HUES64 (cell line): ENCODE measurements at regions not wholly inside any gene's neighbourhood (a gene's known extent, or its start where the extent isn't known, plus 50 kb on each side); places are given as distances from the start of the nearest gene placed in this dataset.
"Not testable (repeated sequence)": the region's sequence is repeated elsewhere in the genome, so short reads cannot be mapped to it uniquely, and the experiment has no call there.

Experiments used
- H3K27ac ChIP-seq: 2 replicates; pipeline ENCODE4 v1.7.0; 2013; ENCODE audit warnings: low read depth, low read length, inconsistent platforms
- H3K27me3 ChIP-seq: 2 replicates; pipeline ENCODE4 v1.6.1; 2013; ENCODE audit warnings: mild to moderate bottlenecking, low read length; ENCODE audit not compliant: insufficient read depth
- H3K36me3 ChIP-seq: 2 replicates; pipeline ENCODE4 v1.6.1; 2013; ENCODE audit warnings: mild to moderate bottlenecking, low read length; ENCODE audit not compliant: insufficient read depth
- H3K4me1 ChIP-seq: 2 replicates; pipeline ENCODE4 v1.6.1; 2013; ENCODE audit warnings: mild to moderate bottlenecking, low read length, moderate library complexity; ENCODE audit not compliant: insufficient read depth
- H3K4me3 ChIP-seq: 2 replicates; pipeline ENCODE4 v1.5.1; 2013; ENCODE audit warnings: mild to moderate bottlenecking, low read length, moderate library complexity
- H3K9ac ChIP-seq: 2 replicates; pipeline ENCODE4 v1.6.1; 2013; ENCODE audit warnings: mild to moderate bottlenecking, low read depth, low read length
- H3K9me3 ChIP-seq: 2 replicates; pipeline ENCODE4 v1.6.1; 2013; ENCODE audit warnings: low read depth, low read length; ENCODE audit not compliant: insufficient read depth
- WGBS: fragments of 150-250, 120-280 bp; methylation state at CpG from one replicate; pipeline ENCODE4 v1.1.7; 2013; ENCODE audit warnings: missing lambda C conversion rate; 5-methylcytosine and 5-hydroxymethylcytosine counted together

- Histone ChIP-seq H3K27ac (no peak overlapping the region), H3K27me3 (no peaks in the 10 kb centered on the region), H3K4me3 (no peak overlapping the region), H3K9ac (no peak overlapping the region), H3K4me1 (no peaks in the 10 kb centered on the region), H3K9me3 (no peaks in the 10 kb centered on the region), H3K36me3 (no peaks in the 10 kb centered on the region)
- no CpG with 5 or more reads among the region's 1 CpG for WGBS
These were observed 585.4 kb downstream of the DSC3 start for GRCh38 chr18:30457156-30457555.

GRCh38 chr18:30455741-30456140, 586.8 kb downstream of the DSC3 start:
- Histone ChIP-seq H3K4me3 (no peak overlapping the region), H3K27me3 (no peaks in the 10 kb centered on the region), H3K9ac (no peak overlapping the region), H3K4me1 (no peaks in the 10 kb centered on the region), H3K9me3 (no peaks in the 10 kb centered on the region), H3K36me3 (no peaks in the 10 kb centered on the region), H3K27ac (no peak overlapping the region)
- 89% methylated on average over 1 of the region's 2 CpGs for whole genome bisulfite sequencing

- Histone ChIP-seq H3K27me3 (no peaks in the 10 kb centered on the region), H3K9ac (no peak overlapping the region)
- 100% methylated on average over 2 of the region's 4 CpGs for WGBS
These were observed 587.6 kb downstream of the DSC3 start for GRCh38 chr18:30454920-30455319.

GRCh38 chr18:30451981-30452380, 590.6 kb downstream of the DSC3 start:
- H3K4me1 ChIP-seq, result peaks cover 11% of the 10 kb centered on the region
- H3K27ac ChIP-seq, result no peak overlapping the region
- no peaks in the 10 kb centered on the region for H3K27me3 ChIP-seq
- no peaks in the 10 kb centered on the region for H3K9me3 ChIP-seq
- H3K36me3 ChIP-seq, result no peaks in the 10 kb centered on the region
- no peak overlapping the region for H3K4me3 ChIP-seq
- H3K9ac ChIP-seq, result no peak overlapping the region

More at GRCh38 chr18:30454920-30455319, 587.6 kb downstream of the DSC3 start:
- H3K9me3 ChIP-seq, result no peaks in the 10 kb centered on the region
- no peaks in the 10 kb centered on the region for H3K4me1 ChIP-seq
- H3K36me3 ChIP-seq, result no peaks in the 10 kb centered on the region
- no peak overlapping the region for H3K27ac ChIP-seq
- H3K4me3 ChIP-seq, result no peak overlapping the region

- Histone ChIP-seq H3K36me3 (no peaks in the 10 kb centered on the region), H3K4me1 (peaks cover 17% of the 10 kb centered on the region), H3K27me3 (no peaks in the 10 kb centered on the region), H3K9me3 (no peaks in the 10 kb centered on the region), H3K4me3 (no peak overlapping the region), H3K9ac (no peak overlapping the region), H3K27ac (no peak overlapping the region)
- WGBS, result 92% methylated on average over 2 of the region's 2 CpGs
These were observed 591.6 kb downstream of the DSC3 start for GRCh38 chr18:30450927-30451326.

- Histone ChIP-seq H3K27ac (no peak overlapping the region), H3K4me3 (no peak overlapping the region), H3K36me3 (no peaks in the 10 kb centered on the region), H3K9me3 (no peaks in the 10 kb centered on the region), H3K4me1 (peaks cover 17% of the 10 kb centered on the region), H3K27me3 (no peaks in the 10 kb centered on the region), H3K9ac (no peak overlapping the region)
- 84% methylated on average over 5 of the region's 6 CpGs for WGBS
These were observed 595.9 kb downstream of the DSC3 start for GRCh38 chr18:30446605-30447004.

GRCh38 chr18:30444544-30444943, 598.0 kb downstream of the DSC3 start:
- no peak overlapping the region for H3K9ac ChIP-seq
- 100% methylated on average over 2 of the region's 2 CpGs for WGBS
- H3K36me3 ChIP-seq, result no peaks in the 10 kb centered on the region
- H3K4me1 ChIP-seq, result peaks cover 17% of the 10 kb centered on the region
- no peak overlapping the region for H3K4me3 ChIP-seq
- no peaks in the 10 kb centered on the region for H3K27me3 ChIP-seq
- H3K9me3 ChIP-seq, result no peaks in the 10 kb centered on the region
- no peak overlapping the region for H3K27ac ChIP-seq

GRCh38 chr18:30440351-30440750, 602.2 kb downstream of the DSC3 start:
- no peak overlapping the region for H3K9ac ChIP-seq
- 97% methylated on average over 2 of the region's 2 CpGs for WGBS

GRCh38 chr18:30439174-30439573, 603.4 kb downstream of the DSC3 start:
- Histone ChIP-seq H3K4me3 (no peak overlapping the region), H3K4me1 (no peaks in the 10 kb centered on the region), H3K9ac (no peak overlapping the region), H3K36me3 (no peaks in the 10 kb centered on the region), H3K27me3 (no peaks in the 10 kb centered on the region), H3K9me3 (no peaks in the 10 kb centered on the region), H3K27ac (no peak overlapping the region)
- WGBS, result 95% methylated on average over 2 of the region's 2 CpGs

More at GRCh38 chr18:30440351-30440750, 602.2 kb downstream of the DSC3 start:
- Histone ChIP-seq H3K9me3 (no peaks in the 10 kb centered on the region), H3K36me3 (no peaks in the 10 kb centered on the region), H3K27me3 (no peaks in the 10 kb centered on the region), H3K27ac (no peak overlapping the region), H3K4me1 (no peaks in the 10 kb centered on the region), H3K4me3 (no peak overlapping the region)

- 0 out of 2 replicates have a peak, but pooled peaks cover 6% of the 10 kb centered on the region for H3K4me1 ChIP-seq
- no peak overlapping the region for H3K27ac ChIP-seq
- H3K9me3 ChIP-seq, result no peaks in the 10 kb centered on the region
- 57% methylated on average over 2 of the region's 2 CpGs for WGBS
- H3K27me3 ChIP-seq, result no peaks in the 10 kb centered on the region
- no peak overlapping the region for H3K9ac ChIP-seq
- H3K4me3 ChIP-seq, result no peak overlapping the region
- H3K36me3 ChIP-seq, result no peaks in the 10 kb centered on the region
These were observed 610.2 kb downstream of the DSC3 start for GRCh38 chr18:30432349-30432748.

- 92% methylated on average over 10 of the region's 11 CpGs for WGBS
- H3K4me1 ChIP-seq, H3K36me3 ChIP-seq, H3K4me3 ChIP-seq, H3K27ac ChIP-seq, H3K9ac ChIP-seq, H3K27me3 ChIP-seq, H3K9me3 ChIP-seq: not testable (repeated sequence)
These were observed 623.1 kb downstream of the DSC3 start for GRCh38 chr18:30419399-30419798.

- Histone ChIP-seq H3K4me3 (no peak overlapping the region), H3K9ac (no peak overlapping the region), H3K36me3 (no peaks in the 10 kb centered on the region), H3K27ac (no peak overlapping the region), H3K27me3 (no peaks in the 10 kb centered on the region), H3K4me1 (no peaks in the 10 kb centered on the region), H3K9me3 (no peaks in the 10 kb centered on the region; the same call in 1 of the 2 replicates)
- 79% methylated on average over 1 of the region's 2 CpGs for WGBS
These were observed 626.6 kb downstream of the DSC3 start for GRCh38 chr18:30415903-30416302.
